Esophagus muscularis mucosa (tissue), 4 donors: ENCODE measurements at regions not wholly inside any gene's neighbourhood (a gene's known extent, or its start where the extent isn't known, plus 50 kb on each side); places are given as distances from the start of the nearest gene placed in this dataset.
"Not testable (repeated sequence)": the region's sequence is repeated elsewhere in the genome, so short reads cannot be mapped to it uniquely, and the experiment has no call there.

Source experiments
- DNase-seq: peaks from one replicate; pipeline ENCODE4 v3.0.0-alpha.2; 2017; ENCODE audit errors: extremely low spot score
- H3K27ac ChIP-seq, 4 donors: fragments of 200-600 bp; sonication (generic); replicated peaks in 1 of 4; 1 replicate in 3 of 4; 2 replicates in 1 of 4; pipeline ENCODE4 v1.5.1; 2016 to 2019; ENCODE audit warnings: mild to moderate bottlenecking in 1 of 4
- H3K27me3 ChIP-seq, 4 donors: fragments of 200-600 bp; sonication (generic); one replicate each; pipeline versions ENCODE4 v1.5.1 to v1.6.0; 2016 to 2019
- H3K36me3 ChIP-seq, 4 donors: fragments of 200-600 bp; sonication (generic); one replicate each; pipeline ENCODE4 v1.5.1; 2016 to 2019
- H3K4me1 ChIP-seq, 4 donors: fragments of 200-600 bp; sonication (generic); one replicate each; pipeline ENCODE4 v1.5.1; 2016 to 2019
- H3K4me3 ChIP-seq, 4 donors: fragments of 200-600 bp; sonication (generic); 1 replicate in 2 of 4; 2 replicates in 2 of 4; pipeline ENCODE4 v1.5.1; 2016 to 2019; ENCODE audit warnings: mild to moderate bottlenecking in 4 of 4, moderate library complexity in 1 of 4
- H3K9me3 ChIP-seq, 4 donors: fragments of 200-600 bp; sonication (generic); 1 replicate in 3 of 4; 2 replicates in 1 of 4; pipeline ENCODE4 v1.5.1; 2016 to 2019
- CTCF ChIP-seq, 3 experiments: fragments of 200-600 bp in 2 of 3; fragments of 450-650 bp in 1 of 3; sonication (generic) in 2 of 3; IDR thresholded peaks; one replicate each; pipeline ENCODE4 v1.5.1; 2017 to 2019; ENCODE audit warnings: antibody characterized with exemption in 3 of 3, mild to moderate bottlenecking in 2 of 3, moderate library complexity in 1 of 3
- EP300 ChIP-seq: sonication (generic); formaldehyde crosslinking; IDR thresholded peaks from one replicate; pipeline ENCODE4 v1.6.1; 2017; ENCODE audit warnings: antibody characterized with exemption
- POLR2A ChIP-seq: fragments of 450-650 bp; IDR thresholded peaks from one replicate; pipeline ENCODE4 v1.6.1; 2017; ENCODE audit warnings: antibody characterized with exemption, moderate library complexity, mild to moderate bottlenecking, low read depth
- POLR2AphosphoS5 ChIP-seq, 2 donors: sonication (generic); formaldehyde crosslinking; IDR thresholded peaks; one replicate each; pipeline ENCODE4 v1.6.1; 2017; ENCODE audit warnings: antibody characterized with exemption in 2 of 2
- WGBS: methylation state at CpG from one replicate; pipeline ENCODE4 v1.1.5; 2018; 5-methylcytosine and 5-hydroxymethylcytosine counted together
- intact Hi-C: fragments of 100-400 bp; cut with DNase I; formaldehyde crosslinking; loops from one replicate; pipeline ENCODE4 v1.15.1; 2023

DNA sequence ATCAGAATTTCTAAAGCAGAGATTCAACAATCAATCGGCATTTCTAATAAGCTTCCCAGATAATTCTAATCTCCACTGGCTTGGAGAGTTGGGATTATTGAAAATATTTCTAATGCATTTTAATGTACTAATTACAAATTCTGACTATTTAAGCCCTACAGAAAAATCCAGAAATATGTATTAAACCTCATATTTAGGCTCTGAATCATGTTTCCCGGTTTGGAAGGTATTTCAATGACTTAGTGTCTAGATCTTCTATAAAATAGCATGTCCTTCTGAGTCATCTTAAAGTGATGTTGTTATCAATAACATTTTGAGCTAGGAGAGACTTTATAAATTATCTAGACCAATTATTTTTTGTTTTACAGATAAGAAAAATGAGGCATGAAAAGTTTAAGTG is 258.8 kb upstream of the NRXN1 start:
- Histone ChIP-seq H3K4me1 (no peaks in the 10 kb centered on the region), H3K36me3 (no peaks in the 10 kb centered on the region), H3K27me3 (no peaks in the 10 kb centered on the region), H3K27ac (no peak overlapping the region), H3K4me3 (no peak overlapping the region), H3K9me3 (no peaks in the 10 kb centered on the region)
- no peak for DNase-seq
- intact Hi-C loops = no loop called here
- no peak for TF ChIP-seq POLR2A
- TF ChIP-seq POLR2AphosphoS5 (IDR thresholded peaks at IDR 0.05) = no peak
- TF ChIP-seq EP300 = no peak
- no peak for TF ChIP-seq CTCF (IDR thresholded peaks at IDR 0.05)
- 93% methylated on average over 2 of the region's 2 CpGs for WGBS

- Histone ChIP-seq H3K4me3 (no peak overlapping the region), H3K36me3 (no peaks in the 10 kb centered on the region), H3K27me3 (no peaks in the 10 kb centered on the region), H3K4me1 (no peaks in the 10 kb centered on the region), H3K9me3 (no peaks in the 10 kb centered on the region), H3K27ac (no peak overlapping the region)
- intact Hi-C loops = no loop called here
- DNase-seq = no peak
- 74% methylated on average over 1 of the region's 1 CpG for WGBS
- TF ChIP-seq CTCF (IDR thresholded peaks at IDR 0.05) (no peak), EP300 (no peak), POLR2A (no peak), POLR2AphosphoS5 (IDR thresholded peaks at IDR 0.05) (no peak)
Observed at GRCh38 chr2:51289045-51289444, 257.1 kb upstream of the NRXN1 start.

- DNase-seq = no peak
- Histone ChIP-seq H3K27me3 (no peaks in the 10 kb centered on the region), H3K4me3 (no peak overlapping the region), H3K9me3 (no peaks in the 10 kb centered on the region), H3K36me3 (no peaks in the 10 kb centered on the region), H3K27ac (no peak overlapping the region), H3K4me1 (no peaks in the 10 kb centered on the region)
- intact Hi-C loops = no loop called here
- TF ChIP-seq CTCF (IDR thresholded peaks at IDR 0.05) (no peak), POLR2AphosphoS5 (IDR thresholded peaks at IDR 0.05) (no peak), POLR2A (no peak), EP300 (no peak)
- 80% methylated on average over 1 of the region's 1 CpG for WGBS
Observed at GRCh38 chr2:51268191-51268590, 236.3 kb upstream of the NRXN1 start.

DNA sequence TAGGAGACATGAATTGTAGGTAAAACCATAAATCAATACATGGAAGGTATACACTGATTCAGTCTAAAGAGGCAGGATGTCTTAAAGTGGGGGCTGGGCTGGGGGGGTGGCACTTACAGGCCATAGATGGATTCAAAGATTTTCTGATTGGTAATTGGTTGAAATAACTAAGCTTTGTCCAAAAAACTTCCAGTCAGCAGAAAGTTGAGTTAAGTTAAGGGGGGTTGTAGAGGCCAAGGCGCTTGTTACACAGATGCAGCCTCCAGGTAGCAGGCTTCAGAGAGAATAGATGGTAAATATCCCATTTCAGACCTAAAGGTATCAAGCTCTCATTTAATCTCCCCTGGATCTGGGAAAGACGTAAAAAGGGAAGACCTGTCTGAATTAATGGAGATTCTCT is 233.6 kb upstream of the NRXN1 start:
- intact Hi-C loops = no loop called here
- no peak for TF ChIP-seq CTCF (IDR thresholded peaks at IDR 0.05)
- TF ChIP-seq POLR2A = no peak
- no peak for TF ChIP-seq POLR2AphosphoS5 (IDR thresholded peaks at IDR 0.05)
- no peak for TF ChIP-seq EP300
- Histone ChIP-seq H3K4me3 (no peak overlapping the region), H3K9me3 (no peaks in the 10 kb centered on the region), H3K27me3 (no peaks in the 10 kb centered on the region), H3K27ac (no peak overlapping the region), H3K4me1 (no peaks in the 10 kb centered on the region), H3K36me3 (no peaks in the 10 kb centered on the region)
- DNase-seq = no peak
- WGBS = 93% methylated on average over 2 of the region's 2 CpGs

- H3K36me3 ChIP-seq = no peaks in the 10 kb centered on the region
Observed at GRCh38 chr2:51263951-51264350, 232.0 kb upstream of the NRXN1 start.

GRCh38 chr2:51263101-51263500 is 231.2 kb upstream of the NRXN1 start:
- H3K36me3 ChIP-seq, H3K9me3 ChIP-seq, H3K27ac ChIP-seq, intact Hi-C loops, DNase-seq, H3K27me3 ChIP-seq, H3K4me3 ChIP-seq, H3K4me1 ChIP-seq: not testable (repeated sequence)
- 86% methylated on average over 2 of the region's 2 CpGs for WGBS

More at GRCh38 chr2:51263951-51264350, 232.0 kb upstream of the NRXN1 start:
- WGBS = 91% methylated on average over 3 of the region's 3 CpGs
- Histone ChIP-seq H3K27ac (no peak overlapping the region), H3K9me3 (no peaks in the 10 kb centered on the region), H3K4me3 (no peak overlapping the region), H3K27me3 (no peaks in the 10 kb centered on the region), H3K4me1 (no peaks in the 10 kb centered on the region)
- intact Hi-C loops = no loop called here
- TF ChIP-seq CTCF (IDR thresholded peaks at IDR 0.05) = no peak
- no peak for TF ChIP-seq EP300
- TF ChIP-seq POLR2AphosphoS5 (IDR thresholded peaks at IDR 0.05) = no peak
- no peak for TF ChIP-seq POLR2A
- DNase-seq = no peak
